ENCODE measurements at regions not wholly inside any gene's neighbourhood (a gene's known extent, or its start where the extent isn't known, plus 50 kb on each side); places are given as distances from the start of the nearest gene placed in this dataset.

GRCh38 chr16:48085729-48086128, 70.1 kb downstream of the ABCC12 start:
- Histone ChIP-seq H3K36me3 (ENCODE audit: control insufficient read depth, insufficient read depth, low read length) (no peaks in the 10 kb centered on the region), H3K27me3 (ENCODE audit: control insufficient read depth, insufficient read depth, low read length) (no peaks in the 10 kb centered on the region), H3K4me3 (ENCODE audit: low read depth, low read length) (no peak overlapping the region)
- DNase-seq (ENCODE audit: low read depth), result no peak
- no peak for TF ChIP-seq CTCF (IDR thresholded peaks at IDR 0.05; ENCODE audit: insufficient read depth, low read length, poor library complexity, severe bottlenecking)

- TF ChIP-seq CTCF (IDR thresholded peaks at IDR 0.05; ENCODE audit: insufficient read depth, low read length, poor library complexity, severe bottlenecking), result no peak
- H3K4me3 ChIP-seq (ENCODE audit: low read depth, low read length), result no peak overlapping the region
- no peaks in the 10 kb centered on the region for H3K36me3 ChIP-seq (ENCODE audit: control insufficient read depth, insufficient read depth, low read length)
- DNase-seq (ENCODE audit: low read depth), result no peak
- H3K27me3 ChIP-seq (ENCODE audit: control insufficient read depth, insufficient read depth, low read length), result no peaks in the 10 kb centered on the region
Observed at GRCh38 chr16:48084826-48085225, 71.0 kb downstream of the ABCC12 start.

GRCh38 chr16:48082516-48082915, 73.3 kb downstream of the ABCC12 start:
- Histone ChIP-seq H3K36me3 (ENCODE audit: control insufficient read depth, insufficient read depth, low read length) (no peaks in the 10 kb centered on the region), H3K27me3 (ENCODE audit: control insufficient read depth, insufficient read depth, low read length) (no peaks in the 10 kb centered on the region), H3K4me3 (ENCODE audit: low read depth, low read length) (no peak overlapping the region)
- no peak for TF ChIP-seq CTCF (IDR thresholded peaks at IDR 0.05; ENCODE audit: insufficient read depth, low read length, poor library complexity, severe bottlenecking)
- DNase-seq (ENCODE audit: low read depth), result no peak

GRCh38 chr16:48081656-48082055, 74.1 kb downstream of the ABCC12 start:
- TF ChIP-seq CTCF (IDR thresholded peaks at IDR 0.05; ENCODE audit: insufficient read depth, low read length, poor library complexity, severe bottlenecking), result no peak
- no peaks in the 10 kb centered on the region for H3K27me3 ChIP-seq (ENCODE audit: control insufficient read depth, insufficient read depth, low read length)
- H3K4me3 ChIP-seq (ENCODE audit: low read depth, low read length), result no peak overlapping the region
- no peaks in the 10 kb centered on the region for H3K36me3 ChIP-seq (ENCODE audit: control insufficient read depth, insufficient read depth, low read length)
- DNase-seq (ENCODE audit: low read depth), result peak; percentile 25

- TF ChIP-seq CTCF (IDR thresholded peaks at IDR 0.05; ENCODE audit: insufficient read depth, low read length, poor library complexity, severe bottlenecking), result no peak
- no peaks in the 10 kb centered on the region for H3K36me3 ChIP-seq (ENCODE audit: control insufficient read depth, insufficient read depth, low read length)
- no peaks in the 10 kb centered on the region for H3K27me3 ChIP-seq (ENCODE audit: control insufficient read depth, insufficient read depth, low read length)
- DNase-seq (ENCODE audit: low read depth), result no peak
- H3K4me3 ChIP-seq (ENCODE audit: low read depth, low read length), result no peak overlapping the region
Observed at GRCh38 chr16:48076455-48077012, 79.3 kb downstream of the ABCC12 start.

- TF ChIP-seq CTCF (IDR thresholded peaks at IDR 0.05; ENCODE audit: insufficient read depth, low read length, poor library complexity, severe bottlenecking), result no peak
- Histone ChIP-seq H3K36me3 (ENCODE audit: control insufficient read depth, insufficient read depth, low read length) (no peaks in the 10 kb centered on the region), H3K27me3 (ENCODE audit: control insufficient read depth, insufficient read depth, low read length) (no peaks in the 10 kb centered on the region), H3K4me3 (ENCODE audit: low read depth, low read length) (no peak overlapping the region)
- no peak for DNase-seq (ENCODE audit: low read depth)
Observed at GRCh38 chr16:48075398-48075797, 80.4 kb downstream of the ABCC12 start.

All from kidney epithelial cell (primary cell).